ENCODE measurements at regions not wholly inside any gene's neighbourhood (a gene's known extent, or its start where the extent isn't known, plus 50 kb on each side); places are given as distances from the start of the nearest gene placed in this dataset.

DNA sequence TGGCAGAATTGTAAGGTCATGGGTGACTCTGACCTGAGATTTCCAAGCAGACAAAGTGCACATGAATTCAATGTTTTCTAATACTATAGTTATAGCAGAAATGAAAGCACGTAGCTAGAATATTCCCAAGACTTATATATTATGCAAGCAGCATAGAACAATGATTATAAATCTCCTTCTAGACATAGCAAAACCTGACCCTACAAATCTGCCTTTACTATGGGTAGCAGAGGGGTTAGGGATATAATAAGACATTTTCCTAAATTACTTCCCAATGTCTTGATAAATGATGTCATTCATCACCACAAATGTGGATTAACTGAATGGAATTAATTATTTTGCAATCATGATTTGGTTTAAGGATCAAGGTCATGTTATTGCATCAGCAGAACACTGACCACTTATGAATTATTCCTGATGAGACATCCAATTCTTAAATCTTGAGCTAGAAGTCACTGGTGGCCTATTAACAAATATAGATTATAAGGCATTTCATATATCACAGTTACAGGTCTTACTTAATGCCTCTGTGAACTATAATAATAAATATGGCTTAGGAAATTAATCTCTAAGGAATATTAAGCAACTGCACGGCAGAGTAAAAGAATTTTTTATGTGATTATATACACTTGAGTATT is 776.6 kb downstream of the AMY1C start:
- no peaks in the 10 kb centered on the region for H3K36me3 Mint-ChIP-seq (ENCODE audit: low read depth)
- no peaks in the 10 kb centered on the region for H3K9me3 Mint-ChIP-seq
- H3K4me3 Mint-ChIP-seq = no peak overlapping the region
- no peak overlapping the region for H3K27ac Mint-ChIP-seq
- TF ChIP-seq, protein P1, sequence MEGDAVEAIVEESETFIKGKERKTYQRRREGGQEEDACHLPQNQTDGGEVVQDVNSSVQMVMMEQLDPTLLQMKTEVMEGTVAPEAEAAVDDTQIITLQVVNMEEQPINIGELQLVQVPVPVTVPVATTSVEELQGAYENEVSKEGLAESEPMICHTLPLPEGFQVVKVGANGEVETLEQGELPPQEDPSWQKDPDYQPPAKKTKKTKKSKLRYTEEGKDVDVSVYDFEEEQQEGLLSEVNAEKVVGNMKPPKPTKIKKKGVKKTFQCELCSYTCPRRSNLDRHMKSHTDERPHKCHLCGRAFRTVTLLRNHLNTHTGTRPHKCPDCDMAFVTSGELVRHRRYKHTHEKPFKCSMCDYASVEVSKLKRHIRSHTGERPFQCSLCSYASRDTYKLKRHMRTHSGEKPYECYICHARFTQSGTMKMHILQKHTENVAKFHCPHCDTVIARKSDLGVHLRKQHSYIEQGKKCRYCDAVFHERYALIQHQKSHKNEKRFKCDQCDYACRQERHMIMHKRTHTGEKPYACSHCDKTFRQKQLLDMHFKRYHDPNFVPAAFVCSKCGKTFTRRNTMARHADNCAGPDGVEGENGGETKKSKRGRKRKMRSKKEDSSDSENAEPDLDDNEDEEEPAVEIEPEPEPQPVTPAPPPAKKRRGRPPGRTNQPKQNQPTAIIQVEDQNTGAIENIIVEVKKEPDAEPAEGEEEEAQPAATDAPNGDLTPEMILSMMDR (IDR thresholded peaks at IDR 0.05; ENCODE audit: unreplicated experiment in 3 of 3) = no peak
- H3K27me3 Mint-ChIP-seq (ENCODE audit: low read depth) = no peaks in the 10 kb centered on the region
- no peaks in the 10 kb centered on the region for H3K4me1 Mint-ChIP-seq

DNA sequence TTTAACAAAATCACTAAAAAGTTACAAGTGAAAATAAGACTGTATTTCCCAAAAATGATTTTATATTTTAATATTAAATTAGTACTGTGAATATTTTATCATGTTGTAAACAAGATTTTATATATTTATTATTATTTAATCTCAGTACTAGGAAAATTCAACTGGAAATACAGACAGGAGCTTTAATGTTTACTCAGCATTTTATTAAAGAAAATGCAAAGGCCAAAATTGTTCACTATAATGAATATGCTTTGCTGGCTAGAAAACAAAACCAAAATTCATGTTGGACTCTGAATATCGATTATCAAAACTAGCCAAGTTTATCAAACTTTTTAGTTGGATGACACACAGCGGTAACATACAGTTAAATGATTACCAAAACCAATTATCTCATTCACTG is 782.3 kb downstream of the AMY1C start:
- H3K4me1 Mint-ChIP-seq = no peaks in the 10 kb centered on the region
- TF ChIP-seq, protein P1 (IDR thresholded peaks at IDR 0.05; ENCODE audit: unreplicated experiment in 3 of 3) = no peak
- H3K36me3 Mint-ChIP-seq (ENCODE audit: low read depth) = no peaks in the 10 kb centered on the region
- H3K27ac Mint-ChIP-seq = no peak overlapping the region
- no peaks in the 10 kb centered on the region for H3K9me3 Mint-ChIP-seq
- H3K27me3 Mint-ChIP-seq (ENCODE audit: low read depth) = no peaks in the 10 kb centered on the region
- no peak overlapping the region for H3K4me3 Mint-ChIP-seq

DNA sequence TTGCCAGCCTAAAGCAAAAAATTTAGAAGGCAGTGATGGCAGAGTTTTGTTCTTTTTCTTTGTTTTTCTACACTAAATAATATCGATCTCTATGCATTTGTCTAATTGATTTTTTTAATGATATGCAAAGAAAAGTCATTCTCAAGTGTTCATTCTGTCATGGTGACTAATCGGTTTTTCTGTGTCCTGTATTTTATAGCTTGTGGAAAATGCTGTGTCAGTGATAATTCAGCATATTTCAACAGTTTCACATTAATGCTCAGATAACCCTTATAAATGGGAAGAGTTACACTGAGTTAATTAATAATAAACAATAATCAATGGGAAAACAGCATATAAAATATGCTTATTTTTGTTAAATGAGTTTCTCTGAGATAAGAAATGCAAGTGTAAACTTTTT is 824.9 kb downstream of the AMY1C start:
- TF ChIP-seq, protein P1 (IDR thresholded peaks at IDR 0.05; ENCODE audit: unreplicated experiment in 3 of 3) = no peak

DNA sequence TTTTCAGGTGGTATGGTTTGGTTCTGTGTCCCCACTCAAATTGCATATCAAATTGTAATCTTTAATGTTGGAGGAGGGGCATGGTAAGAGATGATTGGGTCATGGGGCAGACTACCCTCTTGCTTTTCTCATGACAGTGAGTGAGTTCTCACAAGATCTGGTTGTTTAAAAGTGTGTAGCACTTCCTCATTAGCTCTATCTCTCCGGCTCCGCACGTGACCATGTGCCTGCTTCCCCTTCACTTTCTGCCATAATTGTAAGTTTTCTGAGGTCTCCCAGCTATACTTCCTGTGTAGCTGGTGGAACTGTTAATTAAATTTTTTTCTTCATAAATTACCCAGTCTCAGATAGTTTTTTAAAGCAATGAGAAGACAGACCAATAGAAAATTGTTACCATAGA is 843.2 kb downstream of the AMY1C start:
- TF ChIP-seq, protein P1 (IDR thresholded peaks at IDR 0.05; ENCODE audit: unreplicated experiment in 3 of 3) = no peak
- Mint-ChIP-seq H3K9me3 (peaks cover 8% of the 10 kb centered on the region), H3K27ac (no peak overlapping the region), H3K4me3 (no peak overlapping the region), H3K36me3 (ENCODE audit: low read depth) (no peaks in the 10 kb centered on the region), H3K27me3 (ENCODE audit: low read depth) (no peaks in the 10 kb centered on the region), H3K4me1 (no peaks in the 10 kb centered on the region)

More for the DNA sequence above, 824.9 kb downstream of the AMY1C start:
- H3K27me3 Mint-ChIP-seq (ENCODE audit: low read depth) = no peaks in the 10 kb centered on the region
- no peak overlapping the region for H3K4me3 Mint-ChIP-seq
- no peaks in the 10 kb centered on the region for H3K4me1 Mint-ChIP-seq
- H3K9me3 Mint-ChIP-seq = peaks cover 8% of the 10 kb centered on the region
- no peak overlapping the region for H3K27ac Mint-ChIP-seq
- no peaks in the 10 kb centered on the region for H3K36me3 Mint-ChIP-seq (ENCODE audit: low read depth)

DNA sequence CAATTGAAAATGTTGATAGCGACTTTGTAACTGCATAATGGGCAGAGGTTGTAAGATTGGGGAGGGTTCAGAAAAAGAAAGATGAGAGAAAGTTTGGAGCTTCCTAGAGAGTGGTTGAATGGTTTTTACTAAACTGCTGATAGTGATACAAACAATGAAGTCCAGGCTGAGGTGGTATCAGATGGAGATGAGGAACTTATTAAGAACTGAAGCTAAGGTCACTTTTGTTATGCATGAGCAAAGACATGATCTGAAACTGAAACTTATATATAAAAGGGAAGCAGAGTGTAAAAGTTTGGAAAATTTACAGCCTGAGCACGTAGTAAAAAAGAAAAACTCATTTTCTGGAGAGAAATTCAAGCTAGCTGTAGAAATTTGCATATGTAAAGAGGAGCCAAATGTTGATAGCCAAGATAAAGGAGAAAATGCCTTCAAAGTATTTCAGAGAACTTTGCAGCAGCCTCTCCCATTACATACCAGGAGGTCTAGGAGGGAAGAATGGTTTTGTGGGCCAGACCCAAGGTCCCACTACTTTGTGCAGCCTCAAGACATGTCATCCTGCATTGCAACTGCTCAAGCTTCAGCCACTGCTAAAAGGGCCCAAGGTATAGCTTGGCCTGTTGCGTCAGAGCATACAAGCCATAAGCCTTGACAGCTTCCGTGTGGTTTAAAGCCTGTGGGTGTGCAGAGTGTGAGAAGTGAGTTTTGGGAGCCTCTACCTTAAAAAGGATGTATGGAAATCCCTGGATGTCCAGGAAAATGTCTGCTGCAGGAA is 843.9 kb downstream of the AMY1C start:
- H3K36me3 Mint-ChIP-seq (ENCODE audit: low read depth) = no peaks in the 10 kb centered on the region
- H3K27ac Mint-ChIP-seq = no peak overlapping the region
- no peak overlapping the region for H3K4me3 Mint-ChIP-seq
- peaks cover 8% of the 10 kb centered on the region for H3K9me3 Mint-ChIP-seq
- TF ChIP-seq, protein P1 (IDR thresholded peaks at IDR 0.05; ENCODE audit: unreplicated experiment in 3 of 3) = no peak
- no peaks in the 10 kb centered on the region for H3K4me1 Mint-ChIP-seq
- H3K27me3 Mint-ChIP-seq (ENCODE audit: low read depth) = no peaks in the 10 kb centered on the region

DNA sequence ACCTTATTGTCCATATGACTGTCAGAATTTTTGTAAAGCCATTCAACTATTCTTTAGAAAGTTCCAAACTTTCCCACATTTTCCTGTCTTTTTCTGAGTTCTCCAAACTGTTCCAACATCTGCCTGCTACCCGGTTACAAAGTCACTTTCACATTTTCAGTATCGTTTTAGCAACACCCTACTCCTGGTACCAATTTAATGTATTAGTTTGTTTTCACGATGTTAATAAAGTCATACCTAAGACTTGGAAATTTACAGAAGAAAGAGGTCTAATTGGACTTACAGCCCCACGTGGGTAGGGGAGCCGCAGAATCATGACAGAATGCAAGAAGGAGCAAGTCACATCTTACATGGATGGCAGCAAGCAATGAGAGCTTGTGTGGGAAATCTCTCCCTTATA is 867.8 kb downstream of the AMY1C start:
- peaks cover 19% of the 10 kb centered on the region for H3K9me3 Mint-ChIP-seq
- TF ChIP-seq, protein P1 (IDR thresholded peaks at IDR 0.05; ENCODE audit: unreplicated experiment in 3 of 3) = no peak
- no peak overlapping the region for H3K4me3 Mint-ChIP-seq
- H3K4me1 Mint-ChIP-seq = no peaks in the 10 kb centered on the region
- no peaks in the 10 kb centered on the region for H3K27me3 Mint-ChIP-seq (ENCODE audit: low read depth)
- H3K27ac Mint-ChIP-seq = no peak overlapping the region
- no peaks in the 10 kb centered on the region for H3K36me3 Mint-ChIP-seq (ENCODE audit: low read depth)
